OCI-LY3 (cell line): ENCODE measurements at regions not wholly inside any gene's neighbourhood (a gene's known extent, or its start where the extent isn't known, plus 50 kb on each side); places are given as distances from the start of the nearest gene placed in this dataset.

Experiments
- EZH2phosphoT487 ChIP-seq: fragments of 200-600 bp; shearing (Covaris generic); IDR thresholded peaks from 2 replicates; pipeline ENCODE4 v1.6.1; 2018; ENCODE audit warnings: antibody characterized with exemption, mixed run types, low read depth
- TF ChIP-seq, protein P1 (sequence below): fragments of 200-600, 300-600 bp; sonication (generic); IDR thresholded peaks from 2 replicates; pipeline ENCODE4 v1.5.1; 2014; ENCODE audit warnings: antibody characterized with exemption, low read length, low read depth

DNA sequence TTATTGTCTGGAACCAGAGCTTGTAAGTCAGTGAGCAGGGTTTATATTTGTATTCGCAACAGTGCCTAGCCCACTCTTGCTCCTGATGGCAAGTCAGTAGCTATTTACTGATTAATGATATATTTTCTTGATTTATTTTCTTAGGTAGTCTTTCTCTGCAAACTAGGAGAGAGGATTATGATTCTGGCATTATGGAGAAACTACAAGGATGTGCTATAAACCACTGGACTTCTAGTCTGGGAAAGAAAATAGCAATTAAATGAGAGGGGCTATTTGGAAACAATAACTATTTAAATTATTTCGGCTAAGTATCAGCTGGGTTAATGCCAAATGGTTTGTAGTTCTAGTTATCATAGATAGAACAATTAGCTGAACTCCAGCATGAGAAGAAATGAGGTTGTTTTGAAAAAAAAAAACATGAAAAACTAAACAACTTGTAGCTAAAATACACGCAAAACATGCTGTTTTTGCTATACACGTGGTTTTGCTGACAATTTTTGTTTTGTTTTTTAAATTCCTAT is 304.9 kb upstream of the TCF21 start:
- TF ChIP-seq, protein P1, sequence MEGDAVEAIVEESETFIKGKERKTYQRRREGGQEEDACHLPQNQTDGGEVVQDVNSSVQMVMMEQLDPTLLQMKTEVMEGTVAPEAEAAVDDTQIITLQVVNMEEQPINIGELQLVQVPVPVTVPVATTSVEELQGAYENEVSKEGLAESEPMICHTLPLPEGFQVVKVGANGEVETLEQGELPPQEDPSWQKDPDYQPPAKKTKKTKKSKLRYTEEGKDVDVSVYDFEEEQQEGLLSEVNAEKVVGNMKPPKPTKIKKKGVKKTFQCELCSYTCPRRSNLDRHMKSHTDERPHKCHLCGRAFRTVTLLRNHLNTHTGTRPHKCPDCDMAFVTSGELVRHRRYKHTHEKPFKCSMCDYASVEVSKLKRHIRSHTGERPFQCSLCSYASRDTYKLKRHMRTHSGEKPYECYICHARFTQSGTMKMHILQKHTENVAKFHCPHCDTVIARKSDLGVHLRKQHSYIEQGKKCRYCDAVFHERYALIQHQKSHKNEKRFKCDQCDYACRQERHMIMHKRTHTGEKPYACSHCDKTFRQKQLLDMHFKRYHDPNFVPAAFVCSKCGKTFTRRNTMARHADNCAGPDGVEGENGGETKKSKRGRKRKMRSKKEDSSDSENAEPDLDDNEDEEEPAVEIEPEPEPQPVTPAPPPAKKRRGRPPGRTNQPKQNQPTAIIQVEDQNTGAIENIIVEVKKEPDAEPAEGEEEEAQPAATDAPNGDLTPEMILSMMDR, result no peak
- no peak for TF ChIP-seq EZH2phosphoT487
